GM23338 (cell line): ENCODE measurements at regions not wholly inside any gene's neighbourhood (a gene's known extent, or its start where the extent isn't known, plus 50 kb on each side); places are given as distances from the start of the nearest gene placed in this dataset.
"Not testable (repeated sequence)": the region's sequence is repeated elsewhere in the genome, so short reads cannot be mapped to it uniquely, and the experiment has no call there.

ENCODE experiments used
- ATAC-seq: fragments of 200-7000 bp; cut with Tn5 transposase; 3 replicates; pipeline ENCODE4 v1.9.1; 2020
- DNase-seq: peaks from one replicate; pipeline ENCODE4 v3.0.0-alpha.2; 2015; ENCODE audit warnings: low spot score
- H2AFZ ChIP-seq: fragments of 200-600 bp; sonication (generic); 2 replicates; pipeline ENCODE4 v1.8.0; 2016; ENCODE audit warnings: antibody characterized with exemption, mild to moderate bottlenecking, moderate library complexity
- H3F3A ChIP-seq: fragments of 200-600 bp; sonication (generic); replicated peaks from 2 replicates; pipeline ENCODE4 v1.8.0; 2017; ENCODE audit warnings: antibody characterized with exemption, mixed run types, low read depth
- H3K27ac ChIP-seq: fragments of 200-600 bp; sonication (generic); 2 replicates; pipeline ENCODE4 v1.6.1; 2016; ENCODE audit warnings: low read depth
- H3K27me3 ChIP-seq: fragments of 200-600 bp; sonication (generic); 2 replicates; pipeline ENCODE4 v1.8.0; 2016; ENCODE audit warnings: mild to moderate bottlenecking, mixed run types, moderate library complexity; ENCODE audit not compliant: insufficient read depth
- H3K36me3 ChIP-seq: fragments of 200-600 bp; sonication (generic); 2 replicates; pipeline ENCODE4 v1.8.0; 2016; ENCODE audit warnings: mild to moderate bottlenecking; ENCODE audit not compliant: insufficient read depth
- H3K4me1 ChIP-seq: fragments of 200-600 bp; sonication (generic); 2 replicates; pipeline ENCODE4 v1.8.0; 2016; ENCODE audit warnings: mild to moderate bottlenecking, moderate library complexity; ENCODE audit not compliant: insufficient read depth
- H3K4me2 ChIP-seq: fragments of 200-600 bp; sonication (generic); 2 replicates; pipeline ENCODE4 v1.7.1; 2017; ENCODE audit warnings: mixed run types
- H3K4me3 ChIP-seq: fragments of 200-600 bp; sonication (generic); 2 replicates; pipeline ENCODE4 v1.6.1; 2016; ENCODE audit warnings: mixed run types
- H3K79me2 ChIP-seq: fragments of 200-600 bp; sonication (generic); replicated peaks from 2 replicates; pipeline ENCODE4 v1.8.0; 2017; ENCODE audit warnings: mild to moderate bottlenecking; ENCODE audit not compliant: insufficient read depth
- H3K9me2 ChIP-seq: fragments of 200-600 bp; sonication (generic); 2 replicates; pipeline ENCODE4 v1.8.0; 2017; ENCODE audit not compliant: insufficient read depth
- H4K20me1 ChIP-seq: fragments of 200-600 bp; sonication (generic); replicated peaks from 2 replicates; pipeline ENCODE4 v1.8.0; 2017; ENCODE audit warnings: mild to moderate bottlenecking; ENCODE audit not compliant: insufficient read depth
- H3K27ac Mint-ChIP-seq: 2 replicates; pipeline ENCODE4 v1.8.0; 2020; ENCODE audit warnings: inconsistent platforms, mild to moderate bottlenecking, moderate library complexity, mixed read lengths
- H3K27me3 Mint-ChIP-seq: 3 replicates; pipeline ENCODE4 v1.8.0; 2022; ENCODE audit warnings: low read depth, mild to moderate bottlenecking, moderate library complexity, mixed read lengths, inconsistent platforms; ENCODE audit not compliant: insufficient read depth, poor library complexity
- H3K36me3 Mint-ChIP-seq: 3 replicates; pipeline ENCODE4 v1.8.0; 2021; ENCODE audit warnings: low read depth, mild to moderate bottlenecking, inconsistent platforms, moderate library complexity, mixed read lengths
- H3K4me1 Mint-ChIP-seq: 3 replicates; pipeline ENCODE4 v1.8.0; 2020; ENCODE audit warnings: mild to moderate bottlenecking, inconsistent platforms, mixed read lengths
- H3K4me3 Mint-ChIP-seq: 3 replicates; pipeline ENCODE4 v1.8.0; 2021; ENCODE audit warnings: moderate library complexity, mild to moderate bottlenecking, inconsistent platforms, mixed read lengths
- H3K9me3 Mint-ChIP-seq: 3 replicates; pipeline ENCODE4 v1.8.0; 2020; ENCODE audit warnings: moderate library complexity, mild to moderate bottlenecking, inconsistent platforms, mixed read lengths
- CREB1 ChIP-seq: fragments of 250-450 bp; sonication (Bioruptor Pico); IDR thresholded peaks from 2 replicates; pipeline ENCODE4 v1.5.0; 2020; ENCODE audit warnings: low read depth, mild to moderate bottlenecking, moderate library complexity
- EZH2 ChIP-seq: fragments of 200-600 bp; sonication (generic); IDR thresholded peaks from one replicate; pipeline ENCODE4 v1.8.0; 2017; ENCODE audit warnings: antibody characterized with exemption, mild to moderate bottlenecking, low read depth; ENCODE audit not compliant: unreplicated experiment
- EZH2phosphoT487 ChIP-seq: fragments of 200-600 bp; sonication (generic); IDR thresholded peaks from one replicate; pipeline ENCODE4 v1.8.1; 2018; ENCODE audit warnings: antibody characterized with exemption; ENCODE audit not compliant: unreplicated experiment
- JUNB ChIP-seq: IDR thresholded peaks from one replicate; pipeline ENCODE4 v1.6.1; 2016; ENCODE audit warnings: antibody characterized with exemption; ENCODE audit not compliant: unreplicated experiment
- NANOG ChIP-seq: IDR thresholded peaks from 2 replicates; pipeline ENCODE4 v1.6.1; 2016; ENCODE audit warnings: antibody characterized with exemption, borderline replicate concordance
- POLR2AphosphoS5 ChIP-seq: IDR thresholded peaks from 2 replicates; pipeline ENCODE4 v1.6.1; 2016; ENCODE audit warnings: antibody characterized with exemption, low read depth
- ZNF114 ChIP-seq: fragments of 250-450 bp; sonication (Bioruptor Pico); IDR thresholded peaks from 2 replicates; pipeline ENCODE4 v1.5.0; 2020; ENCODE audit warnings: mild to moderate bottlenecking, moderate library complexity
- ZNF331 ChIP-seq: fragments of 250-450 bp; sonication (Bioruptor Pico); IDR thresholded peaks from 2 replicates; pipeline ENCODE4 v1.5.0; 2020; ENCODE audit warnings: low read depth, mild to moderate bottlenecking, moderate library complexity
- TF ChIP-seq, protein P1 (sequence below): IDR thresholded peaks from one replicate; pipeline ENCODE4 v1.6.1; 2018; ENCODE audit warnings: antibody characterized with exemption; ENCODE audit not compliant: unreplicated experiment
- TF ChIP-seq, protein P2 (sequence below): IDR thresholded peaks from 2 replicates; pipeline ENCODE4 v1.6.1; 2016; ENCODE audit warnings: antibody characterized with exemption

- H3K4me3 Mint-ChIP-seq = no peak overlapping the region
- ATAC-seq = no peak
- H2AFZ ChIP-seq = 0 out of 2 replicates have a peak overlapping the region, but pooled peaks have one; percentile 23
- no peaks in the 10 kb centered on the region for H3K9me2 ChIP-seq
- no peak for TF ChIP-seq EZH2phosphoT487
- TF ChIP-seq, protein P1, sequence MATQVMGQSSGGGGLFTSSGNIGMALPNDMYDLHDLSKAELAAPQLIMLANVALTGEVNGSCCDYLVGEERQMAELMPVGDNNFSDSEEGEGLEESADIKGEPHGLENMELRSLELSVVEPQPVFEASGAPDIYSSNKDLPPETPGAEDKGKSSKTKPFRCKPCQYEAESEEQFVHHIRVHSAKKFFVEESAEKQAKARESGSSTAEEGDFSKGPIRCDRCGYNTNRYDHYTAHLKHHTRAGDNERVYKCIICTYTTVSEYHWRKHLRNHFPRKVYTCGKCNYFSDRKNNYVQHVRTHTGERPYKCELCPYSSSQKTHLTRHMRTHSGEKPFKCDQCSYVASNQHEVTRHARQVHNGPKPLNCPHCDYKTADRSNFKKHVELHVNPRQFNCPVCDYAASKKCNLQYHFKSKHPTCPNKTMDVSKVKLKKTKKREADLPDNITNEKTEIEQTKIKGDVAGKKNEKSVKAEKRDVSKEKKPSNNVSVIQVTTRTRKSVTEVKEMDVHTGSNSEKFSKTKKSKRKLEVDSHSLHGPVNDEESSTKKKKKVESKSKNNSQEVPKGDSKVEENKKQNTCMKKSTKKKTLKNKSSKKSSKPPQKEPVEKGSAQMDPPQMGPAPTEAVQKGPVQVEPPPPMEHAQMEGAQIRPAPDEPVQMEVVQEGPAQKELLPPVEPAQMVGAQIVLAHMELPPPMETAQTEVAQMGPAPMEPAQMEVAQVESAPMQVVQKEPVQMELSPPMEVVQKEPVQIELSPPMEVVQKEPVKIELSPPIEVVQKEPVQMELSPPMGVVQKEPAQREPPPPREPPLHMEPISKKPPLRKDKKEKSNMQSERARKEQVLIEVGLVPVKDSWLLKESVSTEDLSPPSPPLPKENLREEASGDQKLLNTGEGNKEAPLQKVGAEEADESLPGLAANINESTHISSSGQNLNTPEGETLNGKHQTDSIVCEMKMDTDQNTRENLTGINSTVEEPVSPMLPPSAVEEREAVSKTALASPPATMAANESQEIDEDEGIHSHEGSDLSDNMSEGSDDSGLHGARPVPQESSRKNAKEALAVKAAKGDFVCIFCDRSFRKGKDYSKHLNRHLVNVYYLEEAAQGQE = no peak
- no peak for DNase-seq
- H3K27me3 ChIP-seq = no peaks in the 10 kb centered on the region
- no peaks in the 10 kb centered on the region for H3K36me3 ChIP-seq
- H3K9me3 Mint-ChIP-seq = no peaks in the 10 kb centered on the region
- no peaks in the 10 kb centered on the region for H3F3A ChIP-seq
- H3K27ac Mint-ChIP-seq = no peak overlapping the region
- H3K4me1 ChIP-seq = no peaks in the 10 kb centered on the region
- no peaks in the 10 kb centered on the region for H3K27me3 Mint-ChIP-seq
- H3K36me3 Mint-ChIP-seq = no peaks in the 10 kb centered on the region
- no peak overlapping the region for H3K4me3 ChIP-seq
- H3K4me2 ChIP-seq = no peak overlapping the region
- no peaks in the 10 kb centered on the region; the same call in 2 of the 3 replicates for H3K4me1 Mint-ChIP-seq
- no peaks in the 10 kb centered on the region for H4K20me1 ChIP-seq
- H3K27ac ChIP-seq = no peak overlapping the region
- no peaks in the 10 kb centered on the region for H3K79me2 ChIP-seq
These were observed 248.7 kb upstream of the NPVF start for GRCh38 chr7:25476863-25477499.

GRCh38 chr7:25478221-25478620 is 249.9 kb upstream of the NPVF start:
- not testable (repeated sequence) for H3K9me2 ChIP-seq, ATAC-seq, H3K4me2 ChIP-seq, H3K9me3 Mint-ChIP-seq, H3K27ac Mint-ChIP-seq, H3K4me1 Mint-ChIP-seq, H4K20me1 ChIP-seq, H3K27me3 Mint-ChIP-seq, H3F3A ChIP-seq, H3K27me3 ChIP-seq, H2AFZ ChIP-seq, H3K36me3 ChIP-seq, DNase-seq, H3K79me2 ChIP-seq, H3K36me3 Mint-ChIP-seq, H3K4me3 Mint-ChIP-seq, H3K27ac ChIP-seq, H3K4me3 ChIP-seq, H3K4me1 ChIP-seq

- DNase-seq (no peak), ATAC-seq (no peak)
- Histone ChIP-seq H3K27me3 (no peaks in the 10 kb centered on the region), H3K4me1 (no peaks in the 10 kb centered on the region), H4K20me1 (no peaks in the 10 kb centered on the region), H3K79me2 (no peaks in the 10 kb centered on the region), H3K9me2 (no peaks in the 10 kb centered on the region), H3F3A (no peaks in the 10 kb centered on the region), H3K27ac (no peak overlapping the region), H2AFZ (no peak overlapping the region), H3K4me3 (no peak overlapping the region), H3K4me2 (no peak overlapping the region), H3K36me3 (no peaks in the 10 kb centered on the region)
- Mint-ChIP-seq H3K4me1 (no peaks in the 10 kb centered on the region; the same call in 2 of the 3 replicates), H3K27ac (no peak overlapping the region), H3K4me3 (no peak overlapping the region), H3K9me3 (no peaks in the 10 kb centered on the region), H3K36me3 (no peaks in the 10 kb centered on the region), H3K27me3 (no peaks in the 10 kb centered on the region)
- TF ChIP-seq, protein P2, sequence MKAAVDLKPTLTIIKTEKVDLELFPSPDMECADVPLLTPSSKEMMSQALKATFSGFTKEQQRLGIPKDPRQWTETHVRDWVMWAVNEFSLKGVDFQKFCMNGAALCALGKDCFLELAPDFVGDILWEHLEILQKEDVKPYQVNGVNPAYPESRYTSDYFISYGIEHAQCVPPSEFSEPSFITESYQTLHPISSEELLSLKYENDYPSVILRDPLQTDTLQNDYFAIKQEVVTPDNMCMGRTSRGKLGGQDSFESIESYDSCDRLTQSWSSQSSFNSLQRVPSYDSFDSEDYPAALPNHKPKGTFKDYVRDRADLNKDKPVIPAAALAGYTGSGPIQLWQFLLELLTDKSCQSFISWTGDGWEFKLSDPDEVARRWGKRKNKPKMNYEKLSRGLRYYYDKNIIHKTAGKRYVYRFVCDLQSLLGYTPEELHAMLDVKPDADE = no peak
- TF ChIP-seq ZNF114 (CRISPR knock-in tag) = no peak
- TF ChIP-seq, protein P1 = no peak
- TF ChIP-seq NANOG = no peak
- TF ChIP-seq ZNF331 (CRISPR knock-in tag) = no peak
- no peak for TF ChIP-seq JUNB
- no peak for TF ChIP-seq EZH2
- TF ChIP-seq POLR2AphosphoS5 = no peak
- TF ChIP-seq CREB1 = no peak
- TF ChIP-seq EZH2phosphoT487 = no peak
These were observed 250.6 kb upstream of the NPVF start for GRCh38 chr7:25478925-25479324.
